Kidney capillary endothelial cell (primary cell): ENCODE measurements at regions not wholly inside any gene's neighbourhood (a gene's known extent, or its start where the extent isn't known, plus 50 kb on each side); places are given as distances from the start of the nearest gene placed in this dataset.

ENCODE experiments used
- DNase-seq: peaks from one replicate; pipeline ENCODE4 v3.0.0-alpha.2; 2018; ENCODE audit warnings: low spot score

DNA sequence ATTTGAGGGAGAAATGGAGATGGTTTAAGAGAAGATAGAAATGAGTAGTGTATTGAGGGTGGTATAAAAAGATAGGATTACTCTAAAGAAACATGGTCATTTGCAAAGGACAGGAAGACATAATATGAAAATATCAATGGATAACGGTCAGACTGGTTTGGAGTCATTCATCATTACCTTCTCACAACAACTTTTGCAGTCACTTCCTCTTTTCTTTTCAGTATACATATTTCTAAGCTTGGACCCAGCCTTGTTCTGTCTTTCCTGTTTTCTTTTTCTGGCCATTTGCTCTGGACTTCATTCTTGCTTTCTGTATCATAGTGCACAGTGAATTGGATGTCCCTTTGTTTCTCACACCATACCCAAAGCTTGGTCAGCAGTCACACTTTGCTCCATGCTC is 966.5 kb upstream of the TYRP1 start:
- DNase-seq = no peak

DNA sequence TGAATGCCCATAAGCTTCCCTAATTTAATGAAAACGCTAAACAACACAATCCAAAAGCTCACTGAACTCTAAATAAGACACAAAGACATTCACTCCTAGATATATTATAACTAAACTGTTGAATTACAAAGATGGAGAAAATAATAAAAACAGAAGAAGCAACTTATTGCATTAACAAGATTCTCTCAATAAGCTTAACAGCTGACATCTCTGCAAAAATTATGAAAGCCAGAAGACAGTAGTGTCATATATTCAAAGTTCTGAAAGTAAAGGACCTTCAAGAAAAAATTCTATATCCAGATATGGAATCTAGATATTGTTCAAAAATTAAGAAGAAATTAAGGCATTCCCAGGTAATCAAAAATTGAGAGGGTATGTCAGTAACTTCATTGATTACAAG is 957.8 kb upstream of the TYRP1 start:
- no peak for DNase-seq

DNA sequence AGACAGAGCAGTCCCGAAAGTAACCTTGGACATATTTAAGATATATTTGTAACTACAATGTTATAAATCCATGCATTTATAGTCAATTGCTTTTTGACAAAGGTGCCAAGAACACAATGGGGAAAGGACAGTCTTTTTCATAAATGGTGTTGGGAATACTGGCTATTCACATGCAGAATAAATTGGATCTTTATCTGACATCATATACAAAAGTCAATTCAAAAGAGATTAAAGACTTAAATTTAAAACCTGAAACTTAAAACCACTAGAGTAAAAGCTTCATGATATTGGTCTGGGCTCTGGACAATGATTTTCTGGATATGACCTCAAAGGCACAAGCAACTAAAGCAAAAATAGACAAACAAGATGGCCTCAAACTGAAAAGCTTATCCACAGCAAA is 950.7 kb upstream of the TYRP1 start:
- DNase-seq = no peak

DNA sequence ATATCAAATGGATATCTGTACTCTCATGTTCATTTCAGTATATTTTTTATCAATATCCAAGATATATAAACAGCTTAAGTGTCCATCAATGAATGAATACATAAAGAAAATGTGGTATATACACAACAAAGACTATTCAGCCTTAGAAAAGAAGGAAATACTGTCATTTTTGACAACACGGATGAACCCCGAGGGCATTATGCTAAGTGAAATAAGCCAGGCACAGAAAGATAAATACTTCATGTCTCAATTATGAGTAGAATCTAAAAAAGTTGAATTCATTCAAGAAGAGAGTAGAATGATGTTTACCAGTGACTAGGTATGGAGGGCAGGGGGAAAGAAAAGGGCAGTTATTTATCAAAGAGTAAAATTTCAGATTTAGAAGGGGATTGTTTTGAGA is 949.8 kb upstream of the TYRP1 start:
- no peak for DNase-seq

DNA sequence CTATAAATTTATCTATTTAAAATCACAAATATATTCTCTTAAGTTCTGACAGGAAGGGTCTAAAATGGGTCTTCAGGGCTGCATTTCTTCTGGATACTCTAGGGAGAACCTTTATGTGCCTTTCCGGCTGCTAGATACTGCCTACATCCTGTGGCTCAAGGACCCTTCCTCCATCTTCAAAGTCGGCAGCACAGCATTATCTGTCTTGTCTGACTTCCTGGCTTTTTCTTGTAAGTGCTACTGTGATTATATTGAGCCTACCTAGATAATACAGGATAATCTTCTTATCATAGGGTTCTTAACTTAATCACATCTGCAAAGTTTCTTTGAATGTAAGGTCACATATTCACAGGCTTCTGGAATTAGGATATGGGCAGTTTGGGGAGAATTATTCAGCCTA is 943.8 kb upstream of the TYRP1 start:
- no peak for DNase-seq

DNA sequence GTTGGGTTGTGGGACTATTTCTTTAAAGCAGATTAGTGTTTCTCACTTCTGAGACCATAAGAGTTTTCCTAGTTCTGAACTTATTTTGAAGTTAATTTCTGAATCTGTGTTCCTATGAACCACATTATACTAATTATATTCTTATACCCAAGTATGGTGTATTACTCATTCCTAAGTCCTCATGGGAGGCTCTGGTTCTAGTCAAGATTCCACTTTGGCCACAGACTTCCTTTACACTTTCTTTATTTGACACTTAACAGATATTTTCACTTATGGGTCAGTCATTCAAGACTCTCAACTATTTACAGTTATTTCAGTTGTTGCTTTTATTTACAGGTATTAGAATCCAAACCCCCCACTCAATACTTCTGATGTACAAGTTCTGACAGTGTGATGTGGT is 937.2 kb upstream of the TYRP1 start:
- DNase-seq = no peak

DNA sequence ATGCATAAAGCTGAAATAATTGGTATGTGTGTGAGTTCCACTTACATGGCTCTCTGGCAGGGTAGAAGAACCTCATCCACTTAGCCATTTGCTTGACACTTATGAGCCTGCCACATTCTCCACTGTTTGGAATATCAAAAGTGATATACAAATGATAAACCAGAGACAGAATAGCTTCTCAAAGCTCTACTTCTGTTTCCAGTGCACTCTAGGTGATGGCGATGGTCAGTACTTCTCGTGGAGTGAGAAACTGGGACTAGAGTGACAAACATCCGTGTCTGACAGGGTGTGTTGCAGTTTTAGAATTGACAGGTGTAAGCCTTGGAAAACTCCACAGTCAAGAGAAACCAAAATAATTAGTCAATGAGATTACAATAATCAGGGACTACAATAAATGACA is 935.8 kb upstream of the TYRP1 start:
- no peak for DNase-seq

DNA sequence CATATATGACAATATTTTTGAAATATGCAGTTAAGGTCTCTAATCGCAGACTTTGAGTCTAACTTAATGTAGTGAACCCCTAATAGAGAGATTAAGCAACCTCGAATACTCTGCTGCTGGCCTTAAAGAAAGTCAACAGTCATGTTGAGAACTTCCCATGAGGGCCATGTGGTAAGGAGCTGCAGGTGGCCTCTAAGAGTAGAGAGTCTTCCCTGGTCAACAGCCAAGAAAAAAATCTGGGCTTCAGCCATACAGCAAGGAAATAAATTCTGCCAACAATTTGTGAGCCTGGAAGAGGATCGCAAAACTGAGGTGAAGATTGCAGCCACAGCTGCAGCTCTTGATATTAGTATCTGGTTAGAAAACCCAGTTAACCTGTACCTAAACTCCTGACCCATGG is 935.2 kb upstream of the TYRP1 start:
- no peak for DNase-seq

DNA sequence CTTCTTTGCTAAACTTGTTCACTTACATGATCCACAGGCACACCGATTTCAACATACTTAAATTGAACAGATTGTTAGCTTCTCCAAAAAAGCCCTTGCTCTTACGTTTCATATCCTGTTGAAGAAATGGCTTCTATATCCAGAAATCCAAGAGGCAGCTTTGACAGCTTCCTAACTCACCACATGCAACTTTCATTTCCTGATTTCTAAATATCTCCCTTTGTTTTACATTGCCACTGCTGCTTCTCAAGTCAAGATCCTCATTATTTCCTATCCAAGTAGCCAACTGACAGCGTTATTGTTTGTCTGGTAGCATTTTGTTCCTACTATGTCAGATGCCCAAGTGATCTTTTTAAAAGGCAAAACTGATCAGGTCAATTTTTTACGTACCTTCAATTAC is 913.2 kb upstream of the TYRP1 start:
- DNase-seq = no peak

DNA sequence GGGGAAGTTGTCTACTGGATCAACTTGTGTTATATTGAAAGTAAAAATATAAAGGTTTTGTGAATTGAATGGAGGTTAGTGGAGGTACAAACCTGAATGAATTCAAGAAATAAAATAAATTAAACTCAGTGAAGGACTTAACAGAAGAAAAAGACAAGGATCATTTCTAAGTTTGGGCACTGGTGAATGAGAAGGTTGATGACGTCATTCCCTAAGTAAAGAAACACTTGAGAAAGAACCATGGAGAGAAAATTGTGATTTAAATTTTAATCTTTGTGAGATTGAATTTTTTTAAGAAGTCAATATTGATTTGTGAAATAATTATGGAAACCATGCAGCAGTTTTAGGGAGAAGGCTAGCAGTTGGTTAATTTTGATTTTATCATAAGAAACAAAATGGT is 900.3 kb upstream of the TYRP1 start:
- DNase-seq = no peak

DNA sequence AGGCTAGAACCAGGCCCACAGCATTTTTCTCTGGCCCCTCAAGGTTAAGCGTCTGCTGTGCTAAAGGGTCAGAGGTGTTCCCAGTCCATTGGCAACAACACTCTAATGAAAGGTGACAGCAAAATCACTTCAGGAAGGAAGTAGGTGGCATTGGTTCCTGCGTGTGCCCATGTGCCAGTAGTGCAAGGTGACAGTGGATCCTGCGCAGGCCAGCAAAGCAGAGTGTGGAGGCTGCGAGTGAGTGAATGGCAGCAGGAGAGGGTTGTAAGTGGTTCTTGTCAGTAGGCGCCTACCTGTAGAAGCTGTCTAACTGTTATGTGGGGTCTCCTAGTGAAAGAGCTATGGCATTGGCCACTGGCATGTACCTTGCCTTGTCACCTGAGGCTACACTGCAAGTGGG is 898.2 kb upstream of the TYRP1 start:
- DNase-seq = no peak

DNA sequence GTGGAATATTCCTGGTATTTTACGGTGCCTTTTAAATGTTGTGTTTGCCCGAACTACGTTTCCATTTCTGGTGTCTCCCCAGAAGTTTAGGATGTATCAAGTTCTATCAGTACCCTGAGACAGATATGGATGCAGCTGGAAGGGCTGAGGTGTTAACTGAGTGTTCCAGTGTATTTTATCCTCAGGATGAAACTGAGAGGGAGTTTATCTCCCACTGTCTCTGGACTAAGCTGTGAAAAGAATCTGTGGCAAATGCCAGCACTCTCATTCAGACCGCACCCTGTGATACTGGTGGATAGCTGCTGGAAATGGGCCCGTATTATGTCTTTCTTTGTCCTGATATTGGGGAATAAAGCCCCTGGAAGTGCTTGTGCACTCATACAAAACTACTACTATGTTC is 887.2 kb upstream of the TYRP1 start:
- no peak for DNase-seq

DNA sequence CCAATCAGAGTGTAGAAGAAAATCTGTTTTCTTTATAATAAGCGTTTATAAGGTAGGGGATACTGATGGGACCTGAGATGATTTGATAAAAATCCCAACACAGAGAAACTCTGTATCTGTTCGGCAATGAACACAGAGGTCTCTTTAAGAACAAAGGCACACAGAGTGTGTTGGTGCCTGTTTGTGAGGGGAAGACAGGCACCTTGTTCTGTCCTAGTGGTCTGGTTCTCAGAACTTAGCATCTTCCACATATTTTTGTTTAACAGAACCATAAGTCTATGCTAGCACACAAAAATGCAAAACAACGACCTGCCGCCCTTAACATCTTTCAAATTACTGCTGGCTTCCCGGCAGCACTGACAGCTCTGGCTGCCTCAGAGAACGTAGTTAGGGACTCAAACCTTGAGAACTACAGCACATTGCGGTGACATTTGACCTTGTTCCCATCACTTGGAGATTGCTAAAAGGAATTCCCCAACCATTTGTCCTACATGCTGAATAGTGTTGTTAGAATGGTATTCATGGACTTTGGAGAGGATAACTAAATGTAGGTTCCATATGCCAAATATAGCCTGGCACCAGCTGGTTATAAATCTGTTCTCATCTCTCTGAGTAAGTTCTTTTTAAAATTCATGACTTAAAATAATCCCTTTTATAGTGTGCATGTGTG is 871.7 kb upstream of the TYRP1 start:
- no peak for DNase-seq

DNA sequence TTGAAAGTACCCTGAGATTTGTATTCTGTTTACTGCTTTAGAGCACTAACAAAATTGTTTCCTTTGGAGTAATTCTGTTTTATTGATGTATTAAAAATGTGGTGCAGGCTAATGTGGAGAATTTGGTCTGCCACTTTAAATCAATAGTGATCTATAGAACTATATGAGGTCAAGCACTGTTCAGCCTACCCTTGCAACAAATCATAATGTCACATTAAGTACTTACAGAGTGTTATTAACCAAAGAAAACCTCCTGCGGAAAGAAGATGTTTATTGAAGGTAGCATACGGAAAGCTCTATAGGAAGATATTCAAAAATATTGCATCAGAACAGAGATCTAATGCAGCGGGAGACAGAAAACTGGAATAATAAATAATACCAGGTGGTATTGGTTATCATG is 865.0 kb upstream of the TYRP1 start:
- no peak for DNase-seq

DNA sequence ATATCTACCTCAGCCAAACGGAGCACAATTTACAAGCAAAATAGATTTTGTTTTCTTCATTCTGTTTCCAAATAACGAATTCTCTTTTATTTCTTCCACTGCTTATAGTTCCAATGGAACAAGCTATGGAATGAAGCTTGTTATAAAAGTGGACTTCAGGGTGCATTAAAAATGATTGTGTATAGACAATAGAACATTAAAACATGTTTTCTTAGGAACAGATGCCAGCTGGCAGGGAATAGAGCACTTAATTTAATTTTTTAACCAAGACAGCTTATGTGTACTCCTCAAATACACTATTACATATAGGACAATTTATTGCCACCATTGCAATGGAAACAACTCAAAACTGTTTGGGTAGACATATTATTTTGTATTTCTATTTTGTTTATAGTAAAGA is 860.1 kb upstream of the TYRP1 start:
- DNase-seq = no peak

DNA sequence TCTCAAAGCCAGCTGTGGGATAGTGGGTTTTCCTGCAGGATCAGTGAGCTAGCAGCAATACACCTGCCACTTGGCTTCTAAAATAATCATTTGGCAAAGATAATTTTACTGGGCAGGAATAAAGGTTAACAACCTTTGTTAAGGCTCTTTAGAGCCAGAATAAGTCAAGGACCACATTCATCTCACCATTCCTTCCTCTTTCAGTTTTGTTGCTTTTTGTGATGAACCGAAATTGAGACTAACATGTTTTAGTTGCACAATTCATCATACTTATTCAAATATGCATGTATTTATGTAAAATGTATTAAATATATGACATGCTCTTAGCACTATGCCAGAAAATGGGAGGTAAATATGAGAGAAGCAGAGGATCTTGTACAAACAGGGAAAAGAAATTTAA is 824.4 kb upstream of the TYRP1 start:
- DNase-seq = no peak

DNA sequence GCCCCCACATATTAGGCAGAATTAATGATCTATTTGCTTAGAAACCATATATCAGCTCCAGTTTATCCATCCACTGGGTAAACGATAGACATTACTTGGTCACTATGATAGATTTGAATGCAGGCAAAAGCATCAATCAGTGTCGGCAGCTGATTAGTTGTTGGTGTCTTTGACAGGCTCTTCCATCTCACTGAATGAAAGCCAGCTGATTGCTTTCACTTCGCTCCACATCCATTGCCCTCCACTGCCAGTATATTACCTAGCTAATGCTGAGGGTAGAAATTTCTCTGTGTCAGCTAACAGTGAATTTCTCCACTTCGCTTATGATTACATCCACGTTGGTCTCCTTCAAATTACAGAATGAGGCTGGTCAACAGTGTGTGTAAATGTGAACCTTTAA is 821.3 kb upstream of the TYRP1 start:
- no peak for DNase-seq

DNA sequence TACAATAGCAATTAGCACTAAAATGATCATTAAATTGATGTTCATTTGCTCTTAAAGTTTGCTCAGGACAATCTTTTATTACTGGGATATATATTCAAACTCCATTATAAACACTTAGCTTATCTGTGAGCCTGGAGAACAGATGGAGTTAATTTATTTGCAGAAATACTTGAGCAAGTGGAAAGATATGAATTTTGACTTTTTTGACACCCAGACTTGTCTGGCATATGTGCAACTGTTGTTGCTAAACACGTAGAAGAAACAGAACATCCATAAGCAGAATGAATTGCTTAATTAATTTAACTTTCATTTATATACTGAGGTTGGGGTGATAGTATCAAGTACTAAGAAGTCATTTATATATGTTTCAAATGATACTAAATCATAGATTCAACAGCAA is 820.7 kb upstream of the TYRP1 start:
- no peak for DNase-seq

DNA sequence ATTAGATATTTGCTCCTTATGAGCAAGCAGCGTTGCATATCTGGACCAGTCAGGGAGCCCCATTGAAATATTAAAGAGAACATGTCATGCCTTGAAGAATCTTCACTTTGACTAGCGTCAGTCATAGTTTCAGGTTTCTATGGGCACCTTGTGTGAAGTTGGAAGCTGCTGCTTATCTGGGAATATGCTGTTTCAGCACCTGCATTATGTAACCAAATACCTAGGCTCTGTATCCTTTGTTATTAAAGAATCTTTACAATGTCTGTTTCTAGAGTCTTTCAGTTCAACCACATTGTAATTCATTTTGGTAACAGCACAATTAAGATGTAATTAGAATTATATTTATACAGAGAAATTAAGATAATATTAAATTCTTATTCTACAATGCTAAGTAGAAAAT is 818.8 kb upstream of the TYRP1 start:
- DNase-seq = no peak

DNA sequence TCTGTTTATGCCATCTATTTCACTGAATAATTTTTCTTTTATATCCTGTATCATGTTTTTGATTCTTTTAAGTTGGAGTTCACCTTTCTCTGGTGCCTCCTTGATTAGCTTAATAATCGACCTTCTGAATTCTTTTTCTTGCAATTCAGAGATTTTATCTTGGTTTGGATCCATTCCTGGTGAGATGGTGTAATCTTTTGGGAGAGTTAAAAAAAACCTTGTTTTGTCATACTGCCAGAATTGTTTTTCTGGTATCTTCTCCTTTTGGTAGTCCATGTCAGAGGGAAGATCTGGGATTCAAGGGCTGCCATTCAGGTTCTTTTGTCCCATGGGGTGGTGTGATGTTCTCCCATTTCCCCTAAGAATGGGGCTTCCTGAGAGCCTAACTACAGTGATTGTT is 800.8 kb upstream of the TYRP1 start:
- DNase-seq = no peak

DNA sequence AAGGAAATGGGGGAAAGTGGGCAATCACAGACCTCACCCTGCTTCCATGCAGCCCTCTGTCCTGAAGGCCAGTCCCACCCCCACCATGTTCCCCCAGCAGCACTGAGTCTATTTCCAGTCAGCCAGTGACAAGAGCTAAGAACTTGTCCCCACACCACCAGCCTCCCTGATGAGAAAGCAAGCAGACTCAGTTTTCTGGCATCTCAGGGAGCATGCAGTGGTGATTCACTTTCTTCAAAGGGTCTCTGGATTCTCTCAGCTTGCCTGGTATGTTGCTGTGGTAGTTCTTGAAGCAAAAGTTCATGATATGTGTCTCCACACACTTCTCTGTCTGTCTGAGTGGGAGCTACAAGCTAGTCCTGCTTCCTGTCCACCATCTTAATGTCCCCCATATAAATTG is 799.9 kb upstream of the TYRP1 start:
- no peak for DNase-seq

DNA sequence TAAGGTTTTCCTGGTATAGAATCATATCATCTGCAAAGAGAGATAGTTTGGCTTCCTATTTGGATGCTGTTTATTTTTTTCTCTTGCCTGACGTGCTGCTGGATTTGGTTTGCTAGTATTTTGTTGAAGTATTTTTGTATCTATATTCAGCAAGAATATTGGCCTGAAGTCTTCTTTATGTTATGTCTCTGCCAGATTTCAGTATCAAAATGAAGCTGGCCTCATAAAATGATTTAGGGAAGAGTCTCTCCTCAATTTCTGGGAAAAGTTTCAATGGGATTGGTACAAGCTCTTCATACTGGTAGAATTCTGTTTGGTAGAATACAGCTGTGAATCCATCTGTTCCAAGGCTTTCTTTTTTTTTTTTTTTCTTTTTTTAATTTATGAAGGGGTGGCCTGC is 799.0 kb upstream of the TYRP1 start:
- no peak for DNase-seq

DNA sequence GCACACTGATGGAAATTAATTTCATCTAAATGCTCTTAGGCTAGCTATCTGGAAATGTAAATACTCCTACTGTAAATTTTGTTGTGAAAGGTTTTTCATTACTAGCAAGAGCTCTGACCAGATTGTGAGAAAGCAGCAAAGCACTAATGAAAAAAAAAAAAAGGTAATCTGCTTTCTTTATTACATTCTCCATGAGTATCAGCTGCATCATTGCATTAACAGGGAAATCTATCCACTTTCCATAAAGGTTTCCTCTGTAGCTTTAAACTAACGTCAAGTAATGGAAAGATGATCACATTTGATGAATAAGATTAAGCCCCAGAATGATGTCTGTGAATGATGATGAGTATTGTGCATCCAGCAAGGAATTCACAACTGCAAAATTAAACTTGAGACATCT is 790.6 kb upstream of the TYRP1 start:
- DNase-seq = no peak

DNA sequence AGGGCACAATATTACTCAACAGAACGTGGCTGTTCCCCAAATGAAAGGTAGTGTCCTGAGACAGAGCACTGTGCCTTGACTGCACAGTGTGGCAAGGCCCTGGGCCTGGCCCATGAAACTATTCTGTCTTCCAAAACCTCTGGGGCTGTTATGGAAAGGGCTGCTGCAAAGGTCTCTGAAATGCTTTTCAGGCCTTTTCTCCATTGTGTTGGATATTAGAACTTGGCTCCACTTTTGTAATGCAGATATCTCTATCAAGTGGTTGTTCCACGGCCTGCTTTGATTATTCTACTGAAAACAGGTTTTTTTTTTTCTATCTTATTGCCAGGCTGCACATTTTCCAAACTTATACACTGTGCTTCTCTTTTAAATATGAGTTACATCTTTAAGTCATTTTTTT is 777.5 kb upstream of the TYRP1 start:
- no peak for DNase-seq

DNA sequence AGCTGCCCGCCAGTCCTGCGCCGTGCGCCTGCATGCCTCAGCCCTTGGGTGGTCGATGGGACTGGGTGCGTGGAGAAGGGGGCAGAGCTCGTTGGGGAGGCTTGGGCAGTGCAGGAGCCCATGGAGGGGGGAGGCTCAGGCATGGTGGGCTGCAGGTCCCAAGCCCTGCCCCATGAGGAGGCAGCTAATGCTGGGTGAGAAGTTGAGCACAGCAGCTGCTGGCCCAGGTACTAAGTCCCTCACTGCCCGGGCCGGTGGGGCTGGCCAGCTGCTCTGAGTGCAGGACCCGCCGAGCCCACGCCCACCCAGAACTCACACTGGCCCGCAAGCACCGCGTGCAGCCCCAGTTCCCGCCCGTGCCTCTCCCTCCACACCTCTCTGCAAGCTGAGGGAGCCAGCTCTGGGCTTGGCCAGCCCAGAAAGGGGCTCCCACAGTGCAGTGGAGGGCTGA is 764.3 kb upstream of the TYRP1 start:
- DNase-seq = no peak
